PC-9 (cell line): ENCODE measurements at regions not wholly inside any gene's neighbourhood (a gene's known extent, or its start where the extent isn't known, plus 50 kb on each side); places are given as distances from the start of the nearest gene placed in this dataset.

Experiments used
- CTCF ChIP-seq: fragments of 200-600 bp; sonication (generic); conservative IDR thresholded peaks from 2 replicates; pipeline ENCODE4 v1.6.1; 2017; ENCODE audit warnings: mixed run types, antibody characterized with exemption, mild to moderate bottlenecking, moderate library complexity
- EZH2 ChIP-seq: fragments of 200-600 bp; sonication (generic); IDR thresholded peaks from 2 replicates; pipeline ENCODE4 v1.8.0; 2017; ENCODE audit warnings: antibody characterized with exemption, low read depth

DNA sequence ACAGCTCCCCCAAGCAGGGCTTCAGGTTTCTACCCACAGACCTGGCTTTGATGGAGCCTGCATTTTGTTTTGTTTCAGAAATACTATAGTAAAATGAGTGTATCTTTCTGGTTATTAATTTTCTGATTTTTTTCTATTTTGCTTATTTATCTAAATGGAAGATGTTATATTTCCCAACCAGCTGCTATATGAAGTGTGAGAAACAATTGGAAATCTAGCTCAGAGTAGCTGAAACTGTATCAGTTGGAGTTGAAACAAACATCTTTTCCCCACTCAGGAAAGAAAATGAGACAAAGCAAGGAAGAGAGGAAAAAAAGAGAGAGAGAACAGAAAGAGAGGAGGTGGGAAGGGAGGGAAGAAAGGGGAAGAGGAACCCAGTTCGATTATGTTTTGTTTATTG is 358.5 kb upstream of the ZNF507 start:
- TF ChIP-seq CTCF (no peak), EZH2 (no peak)
